H1 (cell line): ENCODE measurements at regions not wholly inside any gene's neighbourhood (a gene's known extent, or its start where the extent isn't known, plus 50 kb on each side); places are given as distances from the start of the nearest gene placed in this dataset.
A peak's percentile ranks its signal among the peaks of the same experiment; 100 is the strongest.

Experiments
- CTCF ChIA-PET: fragments of 300-600 bp; sonication (Branson Sonifier 250); formaldehyde crosslinking; loops from one replicate; lab custom pipeline; 2021; ENCODE audit not compliant: partially characterized antibody; lab: Charles Lee
- POLR2A ChIA-PET: fragments of 300-600 bp; sonication (Branson Sonifier 250); formaldehyde crosslinking; loops from one replicate; lab custom pipeline; 2021; ENCODE audit warnings: inconsistent platforms; ENCODE audit not compliant: partially characterized antibody; lab: Charles Lee
- DNase-seq, 2 experiments: peaks; one replicate each; pipeline versions ENCODE4 v3.0.0 to v3.0.0-alpha.2; 2010 to 2022; ENCODE audit warnings: low spot score in 2 of 2, low read depth in 1 of 2, mixed read lengths in 1 of 2
- FAIRE-seq: peaks from 2 replicates; lab custom pipeline; 2011; peaks lifted over from hg19 to GRCh38; lab: Jason Lieb, UNC
- H2AFZ ChIP-seq: 2 replicates; pipeline ENCODE4 v1.8.1; 2012; ENCODE audit warnings: low read length, inconsistent platforms
- H2AK5ac ChIP-seq: 2 replicates; pipeline ENCODE4 v1.6.1; 2013; ENCODE audit warnings: low read depth, low read length
- H2BK120ac ChIP-seq: replicated peaks from 2 replicates; pipeline ENCODE3; 2013; ENCODE audit warnings: low read depth, low read length, inconsistent platforms
- H2BK12ac ChIP-seq: 2 replicates; pipeline ENCODE4 v1.6.1; 2013; ENCODE audit warnings: low read depth, low read length
- H2BK15ac ChIP-seq: 2 replicates; pipeline ENCODE4 v1.6.1; 2013; ENCODE audit warnings: low read length
- H2BK20ac ChIP-seq: 2 replicates; pipeline ENCODE4 v1.6.1; 2013; ENCODE audit warnings: low read length
- H2BK5ac ChIP-seq: 2 replicates; pipeline ENCODE4 v1.6.1; 2013; ENCODE audit warnings: low read depth, low read length
- H3K14ac ChIP-seq: 2 replicates; pipeline ENCODE4 v1.6.1; 2013; ENCODE audit warnings: inconsistent platforms; ENCODE audit not compliant: insufficient read length
- H3K18ac ChIP-seq: 2 replicates; pipeline ENCODE4 v1.6.1; 2013; ENCODE audit warnings: low read length; ENCODE audit errors: extremely low read depth
- H3K23ac ChIP-seq: 2 replicates; pipeline ENCODE4 v1.6.1; 2013; ENCODE audit warnings: inconsistent platforms; ENCODE audit not compliant: insufficient read length
- H3K23me2 ChIP-seq: 2 replicates; pipeline ENCODE4 v1.6.1; 2013; ENCODE audit warnings: low read depth, low read length
- H3K27ac ChIP-seq: 2 replicates; pipeline ENCODE4 v1.6.1; 2011; ENCODE audit warnings: low read depth, low read length, inconsistent platforms
- H3K27me3 ChIP-seq, 4 experiments: replicated peaks in 1 of 4; 1 replicate in 1 of 4; 2 replicates in 3 of 4; pipeline versions ENCODE4 v1.6.1 to v1.8.1; 2011 to 2013; ENCODE audit warnings: low read length in 3 of 4, mild to moderate bottlenecking in 3 of 4, inconsistent platforms in 2 of 4, mixed read lengths in 2 of 4, moderate library complexity in 1 of 4; ENCODE audit not compliant: control insufficient read depth in 3 of 4, insufficient read depth in 3 of 4; ENCODE audit errors: extremely low read depth in 1 of 4
- H3K36me3 ChIP-seq, 4 experiments: 2 replicates each; pipeline versions ENCODE4 v1.6.1 to v1.8.1; 2011 to 2013; ENCODE audit warnings: mild to moderate bottlenecking in 4 of 4, low read length in 3 of 4, moderate library complexity in 2 of 4, control low read depth in 1 of 4, inconsistent platforms in 1 of 4; ENCODE audit not compliant: insufficient read depth in 4 of 4, control insufficient read depth in 2 of 4
- H3K4ac ChIP-seq: replicated peaks from 2 replicates; pipeline ENCODE3; 2013; ENCODE audit warnings: low read length, low read depth, mixed read lengths, inconsistent platforms; ENCODE audit not compliant: insufficient read length
- H3K4me1 ChIP-seq, 4 experiments: replicated peaks in 1 of 4; 1 replicate in 1 of 4; 2 replicates in 3 of 4; pipeline versions ENCODE4 v1.6.1 to v1.8.1; 2011 to 2013; ENCODE audit warnings: low read length in 3 of 4, inconsistent platforms in 2 of 4, mixed read lengths in 1 of 4; ENCODE audit not compliant: insufficient read depth in 4 of 4, control insufficient read depth in 3 of 4
- H3K4me2 ChIP-seq, 2 experiments: 2 replicates each; pipeline versions ENCODE4 v1.6.1 to v1.8.1; 2011 to 2013; ENCODE audit warnings: low read depth in 2 of 2, low read length in 2 of 2, control low read depth in 1 of 2, inconsistent platforms in 1 of 2, mild to moderate bottlenecking in 1 of 2; ENCODE audit not compliant: insufficient read depth in 1 of 2
- H3K4me3 ChIP-seq, 4 experiments: fragments of 200-600, 300-600 bp in 1 of 4; sonication (generic), shearing (Covaris generic), sonication (Bioruptor Twin) in 1 of 4; 2 replicates each; pipeline versions ENCODE4 v1.5.1 to v1.8.1; 2011 to 2016; ENCODE audit warnings: low read length in 4 of 4, low read depth in 3 of 4, control low read depth in 2 of 4, inconsistent platforms in 2 of 4, mild to moderate bottlenecking in 2 of 4, mixed read lengths in 1 of 4, moderate library complexity in 1 of 4; ENCODE audit not compliant: insufficient read depth in 2 of 4; ENCODE audit errors: extremely low read depth in 1 of 4
- H3K56ac ChIP-seq: replicated peaks from 2 replicates; pipeline ENCODE3; 2013; ENCODE audit warnings: low read depth, mild to moderate bottlenecking, mixed read lengths, low read length, inconsistent platforms; ENCODE audit not compliant: insufficient read length
- H3K79me1 ChIP-seq: 2 replicates; pipeline ENCODE4 v1.6.1; 2013; ENCODE audit warnings: low read depth, low read length, control low read depth
- H3K79me2 ChIP-seq, 2 experiments: 2 replicates each; pipeline versions ENCODE4 v1.6.1 to v1.8.1; 2012 to 2013; ENCODE audit warnings: low read length in 2 of 2, mild to moderate bottlenecking in 2 of 2, inconsistent platforms in 1 of 2; ENCODE audit not compliant: insufficient read depth in 2 of 2, control insufficient read depth in 1 of 2
- H3K9ac ChIP-seq, 4 experiments: replicated peaks in 1 of 4; 1 replicate in 1 of 4; 2 replicates in 3 of 4; pipeline versions ENCODE4 v1.6.1 to v1.8.1; 2011 to 2013; ENCODE audit warnings: low read depth in 3 of 4, low read length in 3 of 4, control low read depth in 2 of 4, mild to moderate bottlenecking in 2 of 4, moderate library complexity in 2 of 4, inconsistent platforms in 1 of 4; ENCODE audit errors: extremely low read depth in 1 of 4
- H3K9me3 ChIP-seq, 2 experiments: 2 replicates each; pipeline versions ENCODE4 v1.6.1 to v1.8.1; 2012 to 2013; ENCODE audit warnings: mild to moderate bottlenecking in 2 of 2, moderate library complexity in 2 of 2, control low read depth in 1 of 2, inconsistent platforms in 1 of 2, low read depth in 1 of 2, low read length in 1 of 2, mixed read lengths in 1 of 2; ENCODE audit not compliant: insufficient read depth in 2 of 2
- H4K20me1 ChIP-seq, 2 experiments: replicated peaks in 1 of 2; 2 replicates each; pipeline versions ENCODE3 to v1.8.1; 2011 to 2013; ENCODE audit warnings: inconsistent platforms in 2 of 2, low read length in 2 of 2, mild to moderate bottlenecking in 1 of 2; ENCODE audit not compliant: insufficient read depth in 2 of 2, control insufficient read depth in 1 of 2
- H4K5ac ChIP-seq: 2 replicates; pipeline ENCODE4 v1.6.1; 2013; ENCODE audit warnings: low read length, low read depth, mixed read lengths, inconsistent platforms; ENCODE audit not compliant: insufficient read length
- H4K8ac ChIP-seq: 2 replicates; pipeline ENCODE4 v1.8.0; 2013; ENCODE audit warnings: mild to moderate bottlenecking, moderate library complexity, low read length, inconsistent platforms; ENCODE audit not compliant: insufficient read depth; ENCODE audit errors: extremely low read depth
- H4K91ac ChIP-seq: replicated peaks from 2 replicates; pipeline ENCODE3; 2013; ENCODE audit warnings: low read length, mixed read lengths, inconsistent platforms; ENCODE audit not compliant: insufficient read length
- BACH1 ChIP-seq: IDR thresholded peaks from 2 replicates; pipeline ENCODE4 v1.6.1; 2012; ENCODE audit warnings: low read length, improper control_type of control experiment
- BRCA1 ChIP-seq: IDR thresholded peaks from 2 replicates; pipeline ENCODE4 v1.6.1; 2012; ENCODE audit warnings: low read depth, low read length, improper control_type of control experiment
- HDAC2 ChIP-seq, 2 experiments: fragments of 300-600 bp in 1 of 2; sonication (generic) in 1 of 2; IDR thresholded peaks; 2 replicates each; pipeline ENCODE4 v1.6.1; 2011 to 2012; ENCODE audit warnings: low read depth in 2 of 2, low read length in 2 of 2, mild to moderate bottlenecking in 2 of 2, moderate library complexity in 2 of 2, borderline replicate concordance in 1 of 2, inconsistent platforms in 1 of 2
- MAFK ChIP-seq: IDR thresholded peaks from 2 replicates; pipeline ENCODE4 v1.6.1; 2012; ENCODE audit warnings: low read depth, mild to moderate bottlenecking, improper control_type of control experiment, low read length
- POLR2A ChIP-seq, 2 experiments: IDR thresholded peaks; 1 replicate in 1 of 2; 2 replicates in 1 of 2; pipeline ENCODE4 v1.6.1; 2011; ENCODE audit warnings: low read depth in 2 of 2, low read length in 2 of 2, mild to moderate bottlenecking in 2 of 2; ENCODE audit errors: control extremely low read depth in 1 of 2
- RBBP5 ChIP-seq: IDR thresholded peaks from 2 replicates; pipeline ENCODE4 v1.7.1; 2012; ENCODE audit warnings: low read depth, mild to moderate bottlenecking, inconsistent platforms, low read length, moderate library complexity, borderline replicate concordance
- RXRA ChIP-seq: IDR thresholded peaks from 2 replicates; pipeline ENCODE4 v1.6.1; 2011; ENCODE audit warnings: low read depth, mild to moderate bottlenecking, low read length, moderate library complexity; ENCODE audit not compliant: insufficient read depth
- SP1 ChIP-seq: IDR thresholded peaks from 2 replicates; pipeline ENCODE4 v1.6.1; 2011; ENCODE audit warnings: low read depth, low read length
- SUZ12 ChIP-seq: fragments of 200-600 bp; sonication (generic); IDR thresholded peaks from 2 replicates; pipeline ENCODE4 v1.6.1; 2012; ENCODE audit warnings: mild to moderate bottlenecking, inconsistent platforms, low read length, moderate library complexity, mixed read lengths
- TBP ChIP-seq: IDR thresholded peaks from 2 replicates; pipeline ENCODE4 v1.6.1; 2011; ENCODE audit warnings: low read depth, low read length, improper control_type of control experiment
- TCF12 ChIP-seq: IDR thresholded peaks from 2 replicates; pipeline ENCODE4 v1.6.1; 2011; ENCODE audit warnings: low read depth, mild to moderate bottlenecking, low read length
- TEAD4 ChIP-seq: IDR thresholded peaks from 2 replicates; pipeline ENCODE4 v1.6.1; 2012; ENCODE audit warnings: low read depth, low read length, inconsistent platforms, mixed read lengths
- WGBS, 2 experiments: shearing (Covaris generic) in 1 of 2; methylation state at CpG; one replicate each; pipeline versions ENCODE4 v1.1.6 to v1.1.7; 2013 to 2015; ENCODE audit warnings: low lambda C conversion rate in 2 of 2, mixed read lengths in 2 of 2, inconsistent platforms in 1 of 2, low coverage in 1 of 2, missing lambda C conversion rate in 1 of 2; ENCODE audit not compliant: insufficient replicate concordance in 2 of 2, insufficient coverage in 1 of 2, insufficient read length in 1 of 2; ENCODE audit errors: extremely low coverage in 1 of 2, missing lambda C conversion rate in 1 of 2; 5-methylcytosine and 5-hydroxymethylcytosine counted together
- TF ChIP-seq, protein P1 (sequence below), 3 experiments: IDR thresholded peaks; 1 replicate in 2 of 3; 2 replicates in 1 of 3; pipeline versions ENCODE4 v1.5.1 to v1.6.1; 2011; ENCODE audit warnings: low read length in 3 of 3, mild to moderate bottlenecking in 3 of 3, inconsistent platforms in 2 of 3, low read depth in 1 of 3, moderate library complexity in 1 of 3; ENCODE audit not compliant: insufficient read depth in 1 of 3; ENCODE audit errors: control extremely low read depth in 1 of 3

- no peak overlapping the region for H3K18ac ChIP-seq
- H3K4me1 ChIP-seq: peaks cover 0 to 7% (median 1%) of the 10 kb centered on the region in 4 experiments; a peak in 1 of 7 replicates
- H3K23me2 ChIP-seq: no peaks in the 10 kb centered on the region
- H3K4me2 ChIP-seq: 0 out of 4 replicates have a peak overlapping the region, but pooled peaks of 1 of the 2 experiments have one; percentile 30
- ChIA-PET POLR2A (interaction anchor here (1.0 kb wide), 1 partner anchor 58 kb away, joined by 3 read pairs; the partner anchor contains the start of gene SLC35F1), CTCF (interaction anchor here (0.9 to 2.5 kb wide), 2 partner anchors 8 to 415 kb away, joined by 4 to 16 read pairs; no protein-coding TSS in a partner anchor)
- no peak overlapping the region for H2BK120ac ChIP-seq
- no peak overlapping the region for H3K4ac ChIP-seq
- no peak overlapping the region for H2AK5ac ChIP-seq
- H2BK12ac ChIP-seq: no peak overlapping the region
- peak; percentile 94 for FAIRE-seq
- no peak overlapping the region for H4K5ac ChIP-seq
- no peak overlapping the region for H4K8ac ChIP-seq
- H2BK5ac ChIP-seq: no peak overlapping the region
- no peak overlapping the region for H3K23ac ChIP-seq
- H3K9me3 ChIP-seq: no peaks in the 10 kb centered on the region
- H2BK20ac ChIP-seq: no peak overlapping the region
- H3K9ac ChIP-seq: no peak overlapping the region
- WGBS, 2 experiments: 20% methylated on average over 1 of the region's 1 CpG; no CpG with 5 or more reads in 1 of the 2 experiments
- peak overlapping the region in 1 of 4 experiments; percentile 24; a peak in 1 of 8 replicates for H3K4me3 ChIP-seq
- H2BK15ac ChIP-seq: no peak overlapping the region
- H3K79me2 ChIP-seq: no peaks in the 10 kb centered on the region
- no peak overlapping the region for H3K27ac ChIP-seq
- no peak overlapping the region for H4K91ac ChIP-seq
- no peak overlapping the region for H3K14ac ChIP-seq
- H3K79me1 ChIP-seq: no peaks in the 10 kb centered on the region
- no peaks in the 10 kb centered on the region for H4K20me1 ChIP-seq
- no peak overlapping the region for H2AFZ ChIP-seq
- no peak for DNase-seq
- no peak overlapping the region for H3K56ac ChIP-seq
- H3K27me3 ChIP-seq: no peaks in the 10 kb centered on the region; a peak in 1 of 7 replicates
- no peaks in the 10 kb centered on the region for H3K36me3 ChIP-seq
- TF ChIP-seq, protein P1, sequence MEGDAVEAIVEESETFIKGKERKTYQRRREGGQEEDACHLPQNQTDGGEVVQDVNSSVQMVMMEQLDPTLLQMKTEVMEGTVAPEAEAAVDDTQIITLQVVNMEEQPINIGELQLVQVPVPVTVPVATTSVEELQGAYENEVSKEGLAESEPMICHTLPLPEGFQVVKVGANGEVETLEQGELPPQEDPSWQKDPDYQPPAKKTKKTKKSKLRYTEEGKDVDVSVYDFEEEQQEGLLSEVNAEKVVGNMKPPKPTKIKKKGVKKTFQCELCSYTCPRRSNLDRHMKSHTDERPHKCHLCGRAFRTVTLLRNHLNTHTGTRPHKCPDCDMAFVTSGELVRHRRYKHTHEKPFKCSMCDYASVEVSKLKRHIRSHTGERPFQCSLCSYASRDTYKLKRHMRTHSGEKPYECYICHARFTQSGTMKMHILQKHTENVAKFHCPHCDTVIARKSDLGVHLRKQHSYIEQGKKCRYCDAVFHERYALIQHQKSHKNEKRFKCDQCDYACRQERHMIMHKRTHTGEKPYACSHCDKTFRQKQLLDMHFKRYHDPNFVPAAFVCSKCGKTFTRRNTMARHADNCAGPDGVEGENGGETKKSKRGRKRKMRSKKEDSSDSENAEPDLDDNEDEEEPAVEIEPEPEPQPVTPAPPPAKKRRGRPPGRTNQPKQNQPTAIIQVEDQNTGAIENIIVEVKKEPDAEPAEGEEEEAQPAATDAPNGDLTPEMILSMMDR (IDR thresholded peaks at IDR 0.05; ENCODE audit: control extremely low read depth in 1 of 3, insufficient read depth in 1 of 3, low read depth in 1 of 3, low read length in 3 of 3): no peak
- TF ChIP-seq BACH1: no peak
- no peak for TF ChIP-seq TEAD4
- no peak for TF ChIP-seq HDAC2 (IDR thresholded peaks at IDR 0.05; ENCODE audit: borderline replicate concordance in 1 of 2, low read depth in 2 of 2, low read length in 2 of 2)
- TF ChIP-seq TCF12: no peak
- TF ChIP-seq MAFK: no peak
- no peak for TF ChIP-seq POLR2A (IDR thresholded peaks at IDR 0.05; ENCODE audit: control extremely low read depth in 1 of 2, low read depth in 2 of 2, low read length in 2 of 2)
- no peak for TF ChIP-seq RBBP5
- TF ChIP-seq RXRA: no peak
- no peak for TF ChIP-seq SP1
- TF ChIP-seq SUZ12: no peak
- TF ChIP-seq BRCA1: no peak
- no peak for TF ChIP-seq TBP
These were observed 58.0 kb upstream of the SLC35F1 start for GRCh38 chr6:117849087-117849486.
